HEK293T (cell line): ENCODE measurements at regions not wholly inside any gene's neighbourhood (a gene's known extent, or its start where the extent isn't known, plus 50 kb on each side); places are given as distances from the start of the nearest gene placed in this dataset.

Source experiments
- ARNT ChIP-seq: fragments of 450-650 bp; IDR thresholded peaks from 2 replicates; pipeline ENCODE4 v1.6.1; 2017; ENCODE audit warnings: mild to moderate bottlenecking
- ELF4 ChIP-seq: fragments of 450-650 bp; IDR thresholded peaks from 2 replicates; pipeline ENCODE4 v1.6.1; 2017; ENCODE audit warnings: antibody characterized with exemption
- FOXA1 ChIP-seq: fragments of 450-650 bp; IDR thresholded peaks from 2 replicates; pipeline ENCODE4 v1.6.1; 2016; ENCODE audit warnings: mild to moderate bottlenecking
- FOXK2 ChIP-seq: fragments of 450-650 bp; IDR thresholded peaks from 2 replicates; pipeline ENCODE4 v1.6.1; 2016; ENCODE audit warnings: mild to moderate bottlenecking
- FOXM1 ChIP-seq: fragments of 450-650 bp; IDR thresholded peaks from 2 replicates; pipeline ENCODE4 v1.6.1; 2017; ENCODE audit warnings: mild to moderate bottlenecking, borderline replicate concordance
- L3MBTL2 ChIP-seq: fragments of 450-650 bp; conservative IDR thresholded peaks from 2 replicates; pipeline ENCODE4 v1.6.1; 2016; ENCODE audit warnings: mild to moderate bottlenecking
- LEF1 ChIP-seq: fragments of 450-650 bp; IDR thresholded peaks from 2 replicates; pipeline ENCODE4 v1.6.1; 2017; ENCODE audit warnings: mild to moderate bottlenecking, borderline replicate concordance
- NFRKB ChIP-seq: fragments of 450-650 bp; IDR thresholded peaks from 2 replicates; pipeline ENCODE4 v1.6.1; 2016; ENCODE audit warnings: mild to moderate bottlenecking, moderate library complexity
- SP1 ChIP-seq: fragments of 450-650 bp; IDR thresholded peaks from 2 replicates; pipeline ENCODE4 v1.6.1; 2017
- TARDBP ChIP-seq: fragments of 450-650 bp; IDR thresholded peaks from 2 replicates; pipeline ENCODE4 v1.6.1; 2016
- TF ChIP-seq, protein P1 (sequence below): fragments of 450-650 bp; IDR thresholded peaks from 2 replicates; pipeline ENCODE4 v1.6.1; 2016

- no peak for TF ChIP-seq FOXM1
- no peak for TF ChIP-seq LEF1
- TF ChIP-seq TARDBP, result no peak
- TF ChIP-seq, protein P1, sequence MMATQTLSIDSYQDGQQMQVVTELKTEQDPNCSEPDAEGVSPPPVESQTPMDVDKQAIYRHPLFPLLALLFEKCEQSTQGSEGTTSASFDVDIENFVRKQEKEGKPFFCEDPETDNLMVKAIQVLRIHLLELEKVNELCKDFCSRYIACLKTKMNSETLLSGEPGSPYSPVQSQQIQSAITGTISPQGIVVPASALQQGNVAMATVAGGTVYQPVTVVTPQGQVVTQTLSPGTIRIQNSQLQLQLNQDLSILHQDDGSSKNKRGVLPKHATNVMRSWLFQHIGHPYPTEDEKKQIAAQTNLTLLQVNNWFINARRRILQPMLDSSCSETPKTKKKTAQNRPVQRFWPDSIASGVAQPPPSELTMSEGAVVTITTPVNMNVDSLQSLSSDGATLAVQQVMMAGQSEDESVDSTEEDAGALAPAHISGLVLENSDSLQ, result no peak
- no peak for TF ChIP-seq SP1
- no peak for TF ChIP-seq ELF4
- no peak for TF ChIP-seq L3MBTL2
- TF ChIP-seq FOXA1, result no peak
- no peak for TF ChIP-seq NFRKB
- TF ChIP-seq ARNT, result no peak
- no peak for TF ChIP-seq FOXK2
These were observed 529.6 kb upstream of the LRRC4C start for GRCh38 chr11:41988951-41989572.
